Lung (tissue), 11 donors: ENCODE measurements at regions not wholly inside any gene's neighbourhood (a gene's known extent, or its start where the extent isn't known, plus 50 kb on each side); places are given as distances from the start of the nearest gene placed in this dataset.

Experiments
- ATAC-seq: fragments of 200-7000 bp; cut with Tn5 transposase; one replicate; pipeline ENCODE4 v1.9.1; 2020; ENCODE audit warnings: moderate number of reproducible peaks; ENCODE audit not compliant: insufficient read depth, low FRiP score
- DNase-seq, 3 donors: peaks; one replicate each; pipeline ENCODE4 v3.0.0-alpha.2; 2013 to 2017
- H3K27ac ChIP-seq, 2 donors: one replicate each; pipeline ENCODE4 v1.5.1; 2013; ENCODE audit warnings: mild to moderate bottlenecking in 2 of 2, moderate library complexity in 2 of 2, control low read depth in 1 of 2, inconsistent platforms in 1 of 2, low read depth in 1 of 2, low read length in 1 of 2
- H3K27me3 ChIP-seq, 3 donors: one replicate each; pipeline ENCODE4 v1.5.1; 2013; ENCODE audit warnings: low read length in 2 of 3; ENCODE audit not compliant: control insufficient read depth in 3 of 3, insufficient read depth in 3 of 3
- H3K36me3 ChIP-seq, 4 donors: one replicate each; pipeline ENCODE4 v1.5.1; 2013; ENCODE audit warnings: low read length in 4 of 4, mild to moderate bottlenecking in 1 of 4, moderate library complexity in 1 of 4; ENCODE audit not compliant: control insufficient read depth in 4 of 4, insufficient read depth in 4 of 4
- H3K4me1 ChIP-seq, 5 donors: one replicate each; pipeline ENCODE4 v1.5.1; 2013; ENCODE audit warnings: low read length in 5 of 5, mild to moderate bottlenecking in 2 of 5, moderate library complexity in 1 of 5; ENCODE audit not compliant: control insufficient read depth in 5 of 5, insufficient read depth in 5 of 5
- H3K4me3 ChIP-seq: one replicate; pipeline ENCODE4 v1.5.1; 2013; ENCODE audit warnings: mild to moderate bottlenecking, control low read depth, moderate library complexity
- H3K9ac ChIP-seq, 2 donors: one replicate each; pipeline ENCODE4 v1.5.1; 2013; ENCODE audit warnings: low read length in 2 of 2, control low read depth in 1 of 2; ENCODE audit not compliant: insufficient read depth in 1 of 2
- H3K9me3 ChIP-seq, 4 donors: one replicate each; pipeline ENCODE4 v1.5.1; 2013; ENCODE audit warnings: low read length in 3 of 4, mild to moderate bottlenecking in 1 of 4, moderate library complexity in 1 of 4; ENCODE audit not compliant: control insufficient read depth in 4 of 4, insufficient read depth in 3 of 4
- CTCF ChIP-seq: IDR thresholded peaks from 2 replicates; pipeline ENCODE4 v1.5.1; 2012; ENCODE audit warnings: mild to moderate bottlenecking; ENCODE audit errors: control extremely low read depth, extremely low read depth
- WGBS, 2 donors: extraction: QIAGEN DNeasy Blood & Tissue Kit; methylation state at CpG; one replicate each; pipeline ENCODE4 v1.1.7; 2013; 5-methylcytosine and 5-hydroxymethylcytosine counted together
- donor health status: control.
- donor health status: control.
- donor health status: Bipolar disorder and iron deficiency.
- donor health status: healthy.
- donor health status: DM: yes; HTN: yes; CAD: no.

GRCh38 chr5:111859533-111860270, 102.7 kb upstream of the NREP start:
- Histone ChIP-seq H3K27me3 (no peaks in the 10 kb centered on the region), H3K9ac (no peak overlapping the region), H3K36me3 (no peaks in the 10 kb centered on the region), H3K4me3 (no peak overlapping the region), H3K27ac (no peak overlapping the region), H3K4me1 (peaks cover 0 to 38% (median 26%) of the 10 kb centered on the region in 5 donors), H3K9me3 (no peaks in the 10 kb centered on the region)
- ATAC-seq (peak; percentile 42), DNase-seq (peak in 2 of 3 donors; percentile 71 to 82)
- no peak for TF ChIP-seq CTCF
- 70 to 74% methylated on average over 4 of the region's 4 CpGs for WGBS, 2 donors

- ATAC-seq: peak; percentile 32
- DNase-seq: peak in 2 of 3 donors; percentile 43 to 55
These were observed 102.0 kb upstream of the NREP start for GRCh38 chr5:111859031-111859430.

GRCh38 chr5:111857623-111858022, 100.6 kb upstream of the NREP start:
- no peak overlapping the region for H3K9ac ChIP-seq
- no peak for TF ChIP-seq CTCF
- DNase-seq: peak in 2 of 3 donors; percentile 48 to 51

More at GRCh38 chr5:111859031-111859430, 102.0 kb upstream of the NREP start:
- H3K9ac ChIP-seq: no peak overlapping the region
- H3K4me1 ChIP-seq: peaks cover 0 to 45% (median 26%) of the 10 kb centered on the region in 5 donors
- no peak overlapping the region for H3K27ac ChIP-seq
- TF ChIP-seq CTCF: no peak
- H3K27me3 ChIP-seq: no peaks in the 10 kb centered on the region
- H3K9me3 ChIP-seq: no peaks in the 10 kb centered on the region
- no peaks in the 10 kb centered on the region for H3K36me3 ChIP-seq
- no peak overlapping the region for H3K4me3 ChIP-seq

More at GRCh38 chr5:111857623-111858022, 100.6 kb upstream of the NREP start:
- Histone ChIP-seq H3K4me1 (peaks cover 0 to 58% (median 34%) of the 10 kb centered on the region in 5 donors), H3K27me3 (no peaks in the 10 kb centered on the region), H3K4me3 (no peak overlapping the region), H3K27ac (no peak overlapping the region), H3K36me3 (no peaks in the 10 kb centered on the region), H3K9me3 (no peaks in the 10 kb centered on the region)
- ATAC-seq: no peak
